Lower leg skin (tissue), 3 donors: ENCODE measurements at regions not wholly inside any gene's neighbourhood (a gene's known extent, or its start where the extent isn't known, plus 50 kb on each side); places are given as distances from the start of the nearest gene placed in this dataset.

Source experiments
- POLR2A ChIP-seq, 2 donors: fragments of 450-650 bp; IDR thresholded peaks; one replicate each; pipeline ENCODE4 v1.6.1; 2016 to 2017; ENCODE audit warnings: antibody characterized with exemption in 2 of 2, mild to moderate bottlenecking in 1 of 2, moderate library complexity in 1 of 2
- TF ChIP-seq, protein P1 (sequence below), 3 donors: fragments of 450-650 bp; IDR thresholded peaks; one replicate each; pipeline ENCODE4 v1.5.1; 2016; ENCODE audit warnings: antibody characterized with exemption in 3 of 3, mild to moderate bottlenecking in 3 of 3, moderate library complexity in 2 of 3

DNA sequence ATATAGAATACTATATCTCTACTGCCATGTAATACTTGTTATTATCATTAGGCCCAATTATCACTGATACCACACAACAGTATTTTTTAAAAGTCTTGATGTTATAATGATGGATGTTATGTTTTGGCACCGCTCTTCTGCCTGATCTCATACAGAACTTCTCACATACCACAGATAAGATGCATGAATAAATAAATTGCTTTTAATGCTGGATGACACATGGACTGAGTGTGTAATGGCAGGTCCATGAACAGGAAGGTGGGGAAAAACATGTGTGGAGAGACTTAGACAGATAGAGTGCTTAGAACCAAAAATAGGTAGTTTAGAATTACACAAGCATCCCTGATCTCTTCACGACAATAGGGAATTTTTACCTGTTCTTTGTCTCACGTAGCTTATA is 258.4 kb upstream of the MARCKS start:
- no peak for TF ChIP-seq POLR2A (IDR thresholded peaks at IDR 0.05)
- TF ChIP-seq, protein P1, sequence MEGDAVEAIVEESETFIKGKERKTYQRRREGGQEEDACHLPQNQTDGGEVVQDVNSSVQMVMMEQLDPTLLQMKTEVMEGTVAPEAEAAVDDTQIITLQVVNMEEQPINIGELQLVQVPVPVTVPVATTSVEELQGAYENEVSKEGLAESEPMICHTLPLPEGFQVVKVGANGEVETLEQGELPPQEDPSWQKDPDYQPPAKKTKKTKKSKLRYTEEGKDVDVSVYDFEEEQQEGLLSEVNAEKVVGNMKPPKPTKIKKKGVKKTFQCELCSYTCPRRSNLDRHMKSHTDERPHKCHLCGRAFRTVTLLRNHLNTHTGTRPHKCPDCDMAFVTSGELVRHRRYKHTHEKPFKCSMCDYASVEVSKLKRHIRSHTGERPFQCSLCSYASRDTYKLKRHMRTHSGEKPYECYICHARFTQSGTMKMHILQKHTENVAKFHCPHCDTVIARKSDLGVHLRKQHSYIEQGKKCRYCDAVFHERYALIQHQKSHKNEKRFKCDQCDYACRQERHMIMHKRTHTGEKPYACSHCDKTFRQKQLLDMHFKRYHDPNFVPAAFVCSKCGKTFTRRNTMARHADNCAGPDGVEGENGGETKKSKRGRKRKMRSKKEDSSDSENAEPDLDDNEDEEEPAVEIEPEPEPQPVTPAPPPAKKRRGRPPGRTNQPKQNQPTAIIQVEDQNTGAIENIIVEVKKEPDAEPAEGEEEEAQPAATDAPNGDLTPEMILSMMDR (IDR thresholded peaks at IDR 0.05) = no peak
